ENCODE measurements at regions not wholly inside any gene's neighbourhood (a gene's known extent, or its start where the extent isn't known, plus 50 kb on each side); places are given as distances from the start of the nearest gene placed in this dataset.

- Histone ChIP-seq H3K4me1 (peaks cover 0 to 29% (median 0%) of the 10 kb centered on the region in 9 donors), H3K36me3 (no peaks in the 10 kb centered on the region), H3K9me3 (no peaks in the 10 kb centered on the region), H3K27me3 (peaks cover 0 to 14% (median 0%) of the 10 kb centered on the region in 7 donors), H3K27ac (peak overlapping the region in 1 of 10 donors; percentile 77), H3K4me3 (no peak overlapping the region)
- WGBS, 2 donors: 87 to 92% methylated on average over 6 of the region's 6 CpGs
- DNase-seq (no peak), ATAC-seq (peak in 2 of 8 donors; percentile 29 to 40)
- intact Hi-C loops (cut with DNase I): no loop called here
- TF ChIP-seq CTCF (IDR thresholded peaks at IDR 0.05): no peak
These were observed 57.6 kb upstream of the CABLES1 start for GRCh38 chr18:23077493-23078256.

GRCh38 chr18:23085066-23085465, 50.2 kb upstream of the CABLES1 start:
- TF ChIP-seq CTCF (IDR thresholded peaks at IDR 0.05): no peak
- Histone ChIP-seq H3K4me3 (no peak overlapping the region), H3K9me3 (no peaks in the 10 kb centered on the region), H3K27me3 (peaks cover 0 to 19% (median 15%) of the 10 kb centered on the region in 7 donors), H3K27ac (no peak overlapping the region), H3K36me3 (no peaks in the 10 kb centered on the region), H3K4me1 (no peaks in the 10 kb centered on the region)
- DNase-seq: no peak
- no peak for ATAC-seq
- WGBS, 2 donors: 56 to 58% methylated on average over 5 of the region's 5 CpGs
- intact Hi-C loops (cut with DNase I): loop anchor here in 1 of 10 donors (10.0 kb wide), 1 partner anchor 60 kb away; no protein-coding TSS in a partner anchor
